HG02981 (cell line): ENCODE measurements at regions not wholly inside any gene's neighbourhood (a gene's known extent, or its start where the extent isn't known, plus 50 kb on each side); places are given as distances from the start of the nearest gene placed in this dataset.
"Not testable (repeated sequence)": the region's sequence is repeated elsewhere in the genome, so short reads cannot be mapped to it uniquely, and the experiment has no call there.

Source experiments
- ATAC-seq: cut with Tn5 transposase; IDR thresholded peaks from one replicate; pipeline ENCODE4 v1.9.1; 2021; ENCODE audit warnings: mild to moderate bottlenecking, moderate library complexity; ENCODE audit not compliant: unreplicated experiment

GRCh38 chr6:106749609-106750008 lies 120.2 kb downstream of the QRSL1 start:
- ATAC-seq = no peak

GRCh38 chr6:106748547-106749207 lies 119.3 kb downstream of the QRSL1 start:
- no peak for ATAC-seq

GRCh38 chr6:106747139-106747538 lies 117.8 kb downstream of the QRSL1 start:
- no peak for ATAC-seq

- ATAC-seq = no peak
Observed at GRCh38 chr6:106746652-106747051, 117.3 kb downstream of the QRSL1 start.

- ATAC-seq = no peak
Observed at GRCh38 chr6:106745824-106746582, 116.6 kb downstream of the QRSL1 start.

GRCh38 chr6:106745197-106745770 lies 115.9 kb downstream of the QRSL1 start:
- ATAC-seq = no peak

GRCh38 chr6:106744781-106745180 lies 115.4 kb downstream of the QRSL1 start:
- no peak for ATAC-seq

- ATAC-seq = not testable (repeated sequence)
Observed at GRCh38 chr6:106744029-106744428, 114.7 kb downstream of the QRSL1 start.

GRCh38 chr6:106743612-106744011 lies 114.2 kb downstream of the QRSL1 start:
- ATAC-seq = no peak

GRCh38 chr6:106740287-106740686 lies 110.9 kb downstream of the QRSL1 start:
- no peak for ATAC-seq

- ATAC-seq = no peak
Observed at GRCh38 chr6:106739387-106739786, 110.0 kb downstream of the QRSL1 start.

- ATAC-seq = no peak
Observed at GRCh38 chr6:106736502-106736901, 107.1 kb downstream of the QRSL1 start.

GRCh38 chr6:106735828-106736227 lies 106.5 kb downstream of the QRSL1 start:
- no peak for ATAC-seq

- ATAC-seq = no peak
Observed at GRCh38 chr6:106735136-106735633, 105.8 kb downstream of the QRSL1 start.

GRCh38 chr6:106733386-106733785 lies 104.0 kb downstream of the QRSL1 start:
- no peak for ATAC-seq

GRCh38 chr6:106732376-106732940 lies 103.1 kb downstream of the QRSL1 start:
- ATAC-seq = no peak

- ATAC-seq = no peak
Observed at GRCh38 chr6:106731843-106732160, 102.4 kb downstream of the QRSL1 start.

GRCh38 chr6:106731144-106731842 lies 101.9 kb downstream of the QRSL1 start:
- ATAC-seq = no peak

- ATAC-seq = no peak
Observed at GRCh38 chr6:106730718-106731117, 101.3 kb downstream of the QRSL1 start.

GRCh38 chr6:106730264-106730663 lies 100.9 kb downstream of the QRSL1 start:
- ATAC-seq = no peak

- ATAC-seq = no peak
Observed at GRCh38 chr6:106729841-106730240, 100.5 kb downstream of the QRSL1 start.
